H4 (cell line): ENCODE measurements at regions not wholly inside any gene's neighbourhood (a gene's known extent, or its start where the extent isn't known, plus 50 kb on each side); places are given as distances from the start of the nearest gene placed in this dataset.

ENCODE experiments used
- DNase-seq: peaks from one replicate; pipeline ENCODE4 v3.0.0-alpha.2; 2015; ENCODE audit warnings: low spot score

DNA sequence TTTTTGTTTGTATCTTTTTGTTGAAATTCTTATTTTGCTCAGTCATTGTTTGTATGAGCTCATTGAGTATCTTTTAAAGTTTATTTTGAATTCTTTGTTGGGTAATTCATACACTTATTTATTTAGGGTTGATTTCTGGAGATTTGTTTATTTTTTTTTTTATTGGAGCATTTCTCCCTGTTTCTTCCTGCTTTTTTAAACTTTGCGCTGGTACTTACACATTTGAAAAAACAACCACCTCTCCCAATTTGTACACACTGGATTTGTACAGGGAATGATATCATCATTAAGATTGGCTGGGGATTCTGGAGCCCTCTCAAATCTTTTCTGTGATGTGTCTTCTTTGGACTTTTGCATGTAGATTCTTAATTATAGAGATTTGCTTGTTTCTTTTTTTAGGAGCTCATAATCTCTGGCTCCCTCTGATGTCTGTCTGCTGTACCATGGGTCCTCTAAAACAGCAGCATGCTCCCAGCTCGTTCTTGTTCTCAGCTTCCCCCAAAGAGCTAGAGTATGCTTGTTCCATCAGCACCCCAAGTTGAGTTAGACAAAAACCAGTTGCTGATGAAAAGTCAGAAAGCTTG is 310.7 kb downstream of the DUSP10 start:
- peak; percentile 51 for DNase-seq

GRCh38 chr1:221431961-221432360 is 309.9 kb downstream of the DUSP10 start:
- DNase-seq = no peak

DNA sequence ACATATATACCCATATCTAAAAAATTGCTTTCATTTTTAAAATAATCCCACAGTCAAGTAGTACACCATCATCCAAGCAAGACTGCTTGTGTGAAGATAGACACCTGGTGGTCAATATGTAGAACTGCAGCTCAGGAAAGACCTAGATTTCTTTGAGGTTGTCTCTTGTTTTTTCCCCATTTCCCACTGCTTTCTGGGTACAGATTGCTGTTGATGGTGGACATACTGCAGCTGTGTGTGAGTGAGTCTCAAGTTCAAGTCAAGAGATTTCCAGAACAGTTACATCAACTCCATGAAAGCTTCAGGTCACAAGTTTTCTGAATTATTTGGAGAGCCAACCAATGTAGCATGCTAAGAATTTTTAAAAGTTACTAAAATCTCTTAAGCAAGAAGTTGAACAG is 306.4 kb downstream of the DUSP10 start:
- peak; percentile 62 for DNase-seq

GRCh38 chr1:221437171-221437570 is 304.7 kb downstream of the DUSP10 start:
- DNase-seq = no peak

DNA sequence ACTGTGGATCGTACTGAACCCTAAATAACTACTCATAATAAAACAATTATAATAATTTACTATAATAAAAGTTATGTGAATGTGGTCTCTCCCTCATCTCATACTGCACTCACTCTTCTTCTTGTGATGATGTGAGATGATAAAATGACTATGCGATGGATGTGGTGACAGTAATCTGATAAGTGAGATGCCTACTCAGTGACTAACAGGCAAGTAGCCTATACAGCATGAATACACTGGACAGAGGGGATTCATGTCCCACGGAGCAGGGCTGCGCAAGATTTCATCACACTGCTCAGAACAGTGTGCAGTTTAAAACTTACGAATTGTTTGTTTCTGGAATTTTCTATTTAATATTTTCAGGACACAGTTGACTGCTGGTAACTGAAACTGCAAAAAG is 304.0 kb downstream of the DUSP10 start:
- DNase-seq = no peak

DNA sequence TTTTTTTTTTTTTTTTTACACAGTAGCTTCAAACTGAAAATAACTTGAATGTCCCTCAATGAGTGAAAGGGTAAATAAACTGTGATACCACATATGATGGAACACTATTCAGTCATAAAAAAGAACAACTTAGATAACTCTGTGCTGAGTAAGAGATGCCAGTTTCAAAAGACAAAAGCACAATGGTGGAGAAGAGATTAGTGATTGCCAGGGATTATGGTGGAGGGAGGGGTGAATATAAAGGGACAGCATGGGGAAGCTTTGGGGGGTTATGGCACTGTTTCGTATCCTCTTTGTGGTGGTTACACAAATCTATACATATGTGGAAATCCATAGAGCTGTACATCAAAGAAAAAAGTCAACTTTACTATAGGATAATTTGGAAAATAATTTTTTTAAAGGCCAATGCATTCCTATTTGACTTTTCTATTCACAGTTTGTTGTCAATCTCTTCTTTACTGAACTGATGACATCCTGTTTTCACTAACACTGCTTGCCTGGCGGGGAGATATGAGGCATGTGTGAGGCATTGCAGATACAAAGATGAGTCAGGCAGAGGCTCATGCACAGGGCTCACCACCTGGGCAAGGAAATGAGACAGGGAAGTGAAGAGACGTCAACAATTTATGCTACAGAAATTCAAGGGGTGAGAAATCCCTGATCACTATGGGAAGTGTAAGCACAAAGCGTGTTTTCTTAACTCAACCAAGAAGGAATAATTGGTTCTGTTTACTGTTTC is 302.7 kb downstream of the DUSP10 start:
- peak; percentile 51 for DNase-seq

GRCh38 chr1:221439747-221440501 is 302.0 kb downstream of the DUSP10 start:
- DNase-seq = peak; percentile 92

- no peak for DNase-seq
Observed at GRCh38 chr1:221440658-221441057, 301.2 kb downstream of the DUSP10 start.

GRCh38 chr1:221442056-221442455 is 299.8 kb downstream of the DUSP10 start:
- DNase-seq = no peak

DNA sequence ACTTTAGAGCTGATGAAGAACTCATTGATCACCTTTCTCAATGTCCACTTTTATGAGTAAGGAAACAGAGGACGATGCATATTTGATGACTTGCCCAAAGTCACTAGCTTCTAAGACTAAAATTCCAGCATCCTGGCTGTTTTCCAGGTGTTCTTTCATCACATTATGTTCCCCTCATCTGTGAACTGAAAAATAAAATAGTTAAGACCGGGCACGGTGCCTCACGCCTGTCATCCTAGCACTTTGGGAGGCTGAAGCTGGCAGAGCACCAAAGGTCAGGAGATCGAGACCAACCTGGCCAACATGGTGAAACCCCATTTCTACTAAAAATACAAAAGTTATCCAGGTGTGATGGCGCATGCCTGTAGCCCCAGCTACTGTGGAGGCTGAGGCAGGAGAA is 297.5 kb downstream of the DUSP10 start:
- no peak for DNase-seq

GRCh38 chr1:221448585-221449175 is 293.2 kb downstream of the DUSP10 start:
- DNase-seq = no peak

GRCh38 chr1:221449194-221449593 is 292.7 kb downstream of the DUSP10 start:
- DNase-seq = no peak

- no peak for DNase-seq
Observed at GRCh38 chr1:221449801-221450470, 292.0 kb downstream of the DUSP10 start.

- DNase-seq = no peak
Observed at GRCh38 chr1:221451741-221452140, 290.1 kb downstream of the DUSP10 start.

GRCh38 chr1:221454096-221454495 is 287.8 kb downstream of the DUSP10 start:
- no peak for DNase-seq

GRCh38 chr1:221456918-221457317 is 285.0 kb downstream of the DUSP10 start:
- no peak for DNase-seq

- no peak for DNase-seq
Observed at GRCh38 chr1:221457685-221458446, 284.0 kb downstream of the DUSP10 start.

GRCh38 chr1:221458447-221459156 is 283.3 kb downstream of the DUSP10 start:
- DNase-seq = no peak

DNA sequence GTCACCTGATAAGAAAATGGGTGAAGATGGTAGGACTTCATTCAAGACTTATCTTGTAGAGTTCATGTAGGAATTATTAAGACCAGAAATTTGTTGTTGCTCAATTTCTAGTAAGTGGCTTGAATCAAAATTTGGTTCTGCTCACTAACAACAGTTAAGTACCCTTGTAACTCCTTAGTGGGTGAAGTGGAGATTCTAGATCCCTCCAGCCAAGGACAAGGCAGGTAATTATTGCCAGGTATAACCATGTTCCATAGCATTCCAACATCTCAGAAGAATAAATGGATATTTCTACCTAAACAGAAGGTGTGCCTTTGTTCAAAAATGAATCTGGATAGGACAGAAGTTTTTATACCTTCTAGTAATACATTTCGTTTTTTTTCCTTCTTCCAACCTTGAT is 282.3 kb downstream of the DUSP10 start:
- DNase-seq = no peak

- no peak for DNase-seq
Observed at GRCh38 chr1:221462345-221462744, 279.5 kb downstream of the DUSP10 start.

DNA sequence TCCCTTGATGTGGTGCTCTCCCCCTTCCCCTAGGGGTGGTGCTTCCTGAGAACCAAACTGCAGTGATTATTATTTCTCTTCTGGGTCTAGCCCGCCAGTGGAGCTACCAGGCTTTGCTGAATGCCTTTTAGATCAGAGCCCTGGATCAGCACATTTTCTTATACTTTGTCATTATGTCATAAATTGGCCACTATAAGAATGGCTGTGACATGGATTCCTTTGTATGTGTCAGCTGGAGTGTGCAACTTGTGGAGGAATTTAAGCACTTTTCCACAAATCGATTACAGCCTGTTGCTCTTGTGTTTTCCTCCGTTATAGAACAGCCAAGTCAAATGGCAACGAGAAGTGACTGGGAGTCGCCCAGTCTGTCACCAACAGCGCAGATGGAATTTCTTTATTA is 273.3 kb downstream of the DUSP10 start:
- no peak for DNase-seq
